HG03469 (cell line): ENCODE measurements at regions not wholly inside any gene's neighbourhood (a gene's known extent, or its start where the extent isn't known, plus 50 kb on each side); places are given as distances from the start of the nearest gene placed in this dataset.
"Not testable (repeated sequence)": the region's sequence is repeated elsewhere in the genome, so short reads cannot be mapped to it uniquely, and the experiment has no call there.

Experiments used
- ATAC-seq: cut with Tn5 transposase; IDR thresholded peaks from one replicate; pipeline ENCODE4 v1.9.1; 2021; ENCODE audit warnings: mild to moderate bottlenecking, moderate library complexity, moderate number of reproducible peaks; ENCODE audit not compliant: unreplicated experiment

- ATAC-seq: no peak
These were observed 196.3 kb downstream of the DCDC2C start for GRCh38 chr2:3899536-3900155.

- ATAC-seq: no peak
These were observed 198.8 kb downstream of the DCDC2C start for GRCh38 chr2:3902131-3902530.

- no peak for ATAC-seq
These were observed 200.7 kb downstream of the DCDC2C start for GRCh38 chr2:3904061-3904460.

DNA sequence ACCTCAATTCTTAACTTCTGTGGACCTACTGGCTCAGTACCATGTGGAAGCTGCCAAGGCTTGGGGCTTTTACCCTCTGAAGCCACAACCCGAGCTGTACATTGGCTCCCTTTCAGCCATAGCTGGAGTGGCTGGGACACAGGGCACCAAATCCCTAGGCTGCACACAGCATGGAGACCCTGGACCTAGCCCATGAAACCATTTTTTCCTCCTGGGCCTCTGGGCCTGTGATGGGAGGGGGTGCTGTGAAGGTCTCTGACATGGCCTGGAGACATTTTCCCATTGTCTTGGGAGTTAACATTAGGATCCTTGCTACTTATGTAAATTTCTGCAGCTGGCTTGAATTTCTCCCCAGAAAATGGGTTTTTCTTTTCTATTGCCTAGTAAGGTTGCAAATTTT is 205.1 kb downstream of the DCDC2C start:
- not testable (repeated sequence) for ATAC-seq

- ATAC-seq: no peak
These were observed 208.6 kb downstream of the DCDC2C start for GRCh38 chr2:3911882-3912455.

- ATAC-seq: no peak
These were observed 209.8 kb downstream of the DCDC2C start for GRCh38 chr2:3913166-3913565.

GRCh38 chr2:3914241-3914640 is 210.9 kb downstream of the DCDC2C start:
- ATAC-seq: no peak

- no peak for ATAC-seq
These were observed 223.7 kb downstream of the DCDC2C start for GRCh38 chr2:3927031-3927430.

- no peak for ATAC-seq
These were observed 226.0 kb downstream of the DCDC2C start for GRCh38 chr2:3929374-3929773.

DNA sequence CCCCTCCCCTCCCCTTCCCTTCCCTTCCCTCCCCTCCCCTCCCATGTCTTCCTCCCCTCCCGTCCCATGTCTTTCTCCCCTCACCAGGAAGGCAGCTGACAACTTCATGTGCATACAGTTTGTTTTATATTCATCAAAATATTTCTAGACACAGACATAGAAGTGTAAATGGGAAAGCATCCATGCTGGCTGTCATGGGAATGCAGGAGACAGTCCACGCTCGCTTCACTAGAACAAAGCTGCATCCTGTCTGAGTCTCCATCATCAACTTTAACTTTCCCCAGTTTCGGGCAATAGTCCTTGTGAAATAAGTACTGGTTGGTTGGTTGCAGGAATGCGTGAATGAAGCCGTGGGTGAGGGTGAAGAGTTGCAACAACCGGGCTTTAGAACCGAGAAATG is 226.9 kb downstream of the DCDC2C start:
- no peak for ATAC-seq

GRCh38 chr2:3940661-3941060 is 237.3 kb downstream of the DCDC2C start:
- no peak for ATAC-seq

- ATAC-seq: no peak
These were observed 239.5 kb downstream of the DCDC2C start for GRCh38 chr2:3942841-3943240.

DNA sequence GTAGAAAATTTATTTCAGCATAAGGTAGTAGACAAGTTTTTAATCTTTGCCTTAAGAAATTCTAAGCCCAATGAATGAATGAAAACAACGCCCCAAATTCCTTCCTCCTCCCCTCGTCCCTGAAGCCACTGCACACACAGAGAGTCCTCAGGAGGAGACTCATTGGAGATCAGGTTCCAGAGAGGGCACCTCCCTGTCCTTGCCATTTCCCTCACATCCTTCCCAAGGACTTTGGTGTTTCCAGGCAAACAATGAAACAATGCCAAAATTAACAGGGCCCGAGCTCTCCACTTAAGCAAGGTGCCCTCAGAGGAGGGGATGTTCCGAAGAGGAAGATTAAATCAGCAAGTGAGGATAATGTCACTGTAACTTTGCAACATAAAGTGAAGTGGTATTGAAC is 240.7 kb downstream of the DCDC2C start:
- ATAC-seq: no peak

GRCh38 chr2:3944841-3945240 is 241.5 kb downstream of the DCDC2C start:
- no peak for ATAC-seq

- no peak for ATAC-seq
These were observed 244.8 kb downstream of the DCDC2C start for GRCh38 chr2:3948191-3948590.

GRCh38 chr2:3951131-3951954 is 248.0 kb downstream of the DCDC2C start:
- no peak for ATAC-seq

- ATAC-seq: no peak
These were observed 249.6 kb downstream of the DCDC2C start for GRCh38 chr2:3952866-3953516.

- ATAC-seq: no peak
These were observed 250.9 kb downstream of the DCDC2C start for GRCh38 chr2:3954261-3954660.

GRCh38 chr2:3956406-3956805 is 253.0 kb downstream of the DCDC2C start:
- ATAC-seq: no peak

- no peak for ATAC-seq
These were observed 253.5 kb downstream of the DCDC2C start for GRCh38 chr2:3956892-3957291.

DNA sequence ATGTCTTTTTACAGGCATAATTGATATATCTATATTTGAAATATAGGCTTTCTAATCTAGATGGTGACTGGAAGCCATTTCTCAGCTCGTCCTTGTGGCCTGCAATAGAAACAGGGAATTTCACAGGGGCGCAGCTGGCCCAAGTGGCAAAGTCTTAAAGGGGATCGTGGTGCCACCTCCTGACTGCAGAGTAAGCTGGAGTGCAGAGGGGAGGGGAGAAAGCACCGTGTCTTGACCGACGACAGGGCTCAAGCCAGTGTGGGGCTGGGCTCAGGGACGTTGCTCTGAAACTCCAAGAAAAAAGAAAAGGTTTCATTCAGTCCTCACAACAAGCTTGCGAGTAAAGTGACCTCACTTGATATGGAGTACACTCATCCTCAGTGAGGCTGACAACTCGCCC is 255.1 kb downstream of the DCDC2C start:
- ATAC-seq: no peak

GRCh38 chr2:3958969-3959368 is 255.6 kb downstream of the DCDC2C start:
- no peak for ATAC-seq
